Upper lobe of left lung (tissue), 4 donors: ENCODE measurements at regions not wholly inside any gene's neighbourhood (a gene's known extent, or its start where the extent isn't known, plus 50 kb on each side); places are given as distances from the start of the nearest gene placed in this dataset.

Experiments used
- POLR2A ChIP-seq, 4 donors: fragments of 450-650 bp; IDR thresholded peaks; one replicate each; pipeline ENCODE4 v1.5.1; 2016 to 2017; ENCODE audit warnings: antibody characterized with exemption in 4 of 4, mild to moderate bottlenecking in 2 of 4
- TF ChIP-seq, protein P1 (sequence below), 6 experiments: fragments of 450-650 bp in 4 of 6; fragments of 200-600 bp in 2 of 6; sonication (generic) in 2 of 6; IDR thresholded peaks; one replicate each; pipeline ENCODE4 v1.5.1; 2016 to 2019; ENCODE audit warnings: antibody characterized with exemption in 6 of 6

DNA sequence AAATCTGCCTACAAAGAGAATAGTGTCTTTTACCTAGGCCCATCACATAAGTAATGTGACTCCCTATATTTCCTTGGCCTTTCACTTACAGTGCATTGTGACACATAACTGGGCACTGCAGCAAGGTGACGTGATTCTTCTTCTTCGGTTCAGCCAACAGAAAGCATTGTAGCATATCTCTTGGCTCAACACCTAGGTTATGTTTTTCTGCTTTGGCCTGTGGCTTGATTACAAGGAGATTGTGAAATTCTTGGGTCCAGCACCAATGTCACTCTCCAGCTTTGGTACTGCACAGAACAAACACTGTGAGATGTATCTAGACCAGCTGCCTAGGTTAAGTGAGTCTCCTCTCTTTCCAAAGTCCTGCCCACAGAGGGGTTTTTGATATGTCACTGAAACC lies 995.1 kb upstream of the TSPY4 start:
- TF ChIP-seq, protein P1, sequence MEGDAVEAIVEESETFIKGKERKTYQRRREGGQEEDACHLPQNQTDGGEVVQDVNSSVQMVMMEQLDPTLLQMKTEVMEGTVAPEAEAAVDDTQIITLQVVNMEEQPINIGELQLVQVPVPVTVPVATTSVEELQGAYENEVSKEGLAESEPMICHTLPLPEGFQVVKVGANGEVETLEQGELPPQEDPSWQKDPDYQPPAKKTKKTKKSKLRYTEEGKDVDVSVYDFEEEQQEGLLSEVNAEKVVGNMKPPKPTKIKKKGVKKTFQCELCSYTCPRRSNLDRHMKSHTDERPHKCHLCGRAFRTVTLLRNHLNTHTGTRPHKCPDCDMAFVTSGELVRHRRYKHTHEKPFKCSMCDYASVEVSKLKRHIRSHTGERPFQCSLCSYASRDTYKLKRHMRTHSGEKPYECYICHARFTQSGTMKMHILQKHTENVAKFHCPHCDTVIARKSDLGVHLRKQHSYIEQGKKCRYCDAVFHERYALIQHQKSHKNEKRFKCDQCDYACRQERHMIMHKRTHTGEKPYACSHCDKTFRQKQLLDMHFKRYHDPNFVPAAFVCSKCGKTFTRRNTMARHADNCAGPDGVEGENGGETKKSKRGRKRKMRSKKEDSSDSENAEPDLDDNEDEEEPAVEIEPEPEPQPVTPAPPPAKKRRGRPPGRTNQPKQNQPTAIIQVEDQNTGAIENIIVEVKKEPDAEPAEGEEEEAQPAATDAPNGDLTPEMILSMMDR (IDR thresholded peaks at IDR 0.05): no peak
- no peak for TF ChIP-seq POLR2A (IDR thresholded peaks at IDR 0.05)
